Hematopoietic multipotent progenitor cell treated with erythropoietin and hydrocortisone succinate and interleukin-3 and kit ligand, for 8 days (in vitro differentiated cells): ENCODE measurements at regions not wholly inside any gene's neighbourhood (a gene's known extent, or its start where the extent isn't known, plus 50 kb on each side); places are given as distances from the start of the nearest gene placed in this dataset.

Source experiments
- DNase-seq: peaks from one replicate; pipeline ENCODE4 v3.0.0-alpha.2; 2015

- DNase-seq = no peak
These were observed 444.1 kb downstream of the BCOR start for GRCh38 chrX:39653691-39654090.

GRCh38 chrX:39654183-39654925, 443.4 kb downstream of the BCOR start:
- DNase-seq = no peak

GRCh38 chrX:39654952-39655351, 442.8 kb downstream of the BCOR start:
- no peak for DNase-seq

- DNase-seq = no peak
These were observed 436.4 kb downstream of the BCOR start for GRCh38 chrX:39661116-39661907.

GRCh38 chrX:39665830-39666518, 431.8 kb downstream of the BCOR start:
- DNase-seq = no peak

GRCh38 chrX:39667191-39667590, 430.6 kb downstream of the BCOR start:
- DNase-seq = peak; percentile 4

GRCh38 chrX:39667736-39668482, 429.8 kb downstream of the BCOR start:
- DNase-seq = no peak

GRCh38 chrX:39669668-39670067, 428.1 kb downstream of the BCOR start:
- DNase-seq = no peak

GRCh38 chrX:39670281-39670680, 427.5 kb downstream of the BCOR start:
- DNase-seq = no peak

- DNase-seq = no peak
These were observed 425.4 kb downstream of the BCOR start for GRCh38 chrX:39672405-39672804.

GRCh38 chrX:39674490-39675161, 423.1 kb downstream of the BCOR start:
- DNase-seq = no peak

GRCh38 chrX:39675162-39675553, 422.6 kb downstream of the BCOR start:
- DNase-seq = no peak

- DNase-seq = no peak
These were observed 422.1 kb downstream of the BCOR start for GRCh38 chrX:39675619-39676018.

GRCh38 chrX:39676434-39676833, 421.3 kb downstream of the BCOR start:
- DNase-seq = peak; percentile 31

- no peak for DNase-seq
These were observed 420.2 kb downstream of the BCOR start for GRCh38 chrX:39677585-39677977.

GRCh38 chrX:39677978-39678791, 419.6 kb downstream of the BCOR start:
- DNase-seq = no peak

GRCh38 chrX:39678914-39679313, 418.8 kb downstream of the BCOR start:
- DNase-seq = peak; percentile 30

- no peak for DNase-seq
These were observed 418.1 kb downstream of the BCOR start for GRCh38 chrX:39679497-39680157.

GRCh38 chrX:39681885-39682284, 415.9 kb downstream of the BCOR start:
- no peak for DNase-seq

GRCh38 chrX:39682778-39683177, 415.0 kb downstream of the BCOR start:
- DNase-seq = peak; percentile 22

GRCh38 chrX:39688219-39688575, 409.6 kb downstream of the BCOR start:
- no peak for DNase-seq
